ENCODE measurements at regions not wholly inside any gene's neighbourhood (a gene's known extent, or its start where the extent isn't known, plus 50 kb on each side); places are given as distances from the start of the nearest gene placed in this dataset.

GRCh38 chr5:69029292-69029691 is 64.5 kb upstream of the SLC30A5 start:
- Histone ChIP-seq H3K4me1 (no peaks in the 10 kb centered on the region), H3K9me3 (no peaks in the 10 kb centered on the region), H3K27me3 (no peaks in the 10 kb centered on the region), H3K27ac (no peak overlapping the region), H3K36me3 (no peaks in the 10 kb centered on the region), H3K4me3 (no peak overlapping the region)
- DNase-seq, result no peak
- TF ChIP-seq POLR2AphosphoS5 (IDR thresholded peaks at IDR 0.05), result no peak
- TF ChIP-seq EP300 (IDR thresholded peaks at IDR 0.05), result no peak
- TF ChIP-seq, protein P1, sequence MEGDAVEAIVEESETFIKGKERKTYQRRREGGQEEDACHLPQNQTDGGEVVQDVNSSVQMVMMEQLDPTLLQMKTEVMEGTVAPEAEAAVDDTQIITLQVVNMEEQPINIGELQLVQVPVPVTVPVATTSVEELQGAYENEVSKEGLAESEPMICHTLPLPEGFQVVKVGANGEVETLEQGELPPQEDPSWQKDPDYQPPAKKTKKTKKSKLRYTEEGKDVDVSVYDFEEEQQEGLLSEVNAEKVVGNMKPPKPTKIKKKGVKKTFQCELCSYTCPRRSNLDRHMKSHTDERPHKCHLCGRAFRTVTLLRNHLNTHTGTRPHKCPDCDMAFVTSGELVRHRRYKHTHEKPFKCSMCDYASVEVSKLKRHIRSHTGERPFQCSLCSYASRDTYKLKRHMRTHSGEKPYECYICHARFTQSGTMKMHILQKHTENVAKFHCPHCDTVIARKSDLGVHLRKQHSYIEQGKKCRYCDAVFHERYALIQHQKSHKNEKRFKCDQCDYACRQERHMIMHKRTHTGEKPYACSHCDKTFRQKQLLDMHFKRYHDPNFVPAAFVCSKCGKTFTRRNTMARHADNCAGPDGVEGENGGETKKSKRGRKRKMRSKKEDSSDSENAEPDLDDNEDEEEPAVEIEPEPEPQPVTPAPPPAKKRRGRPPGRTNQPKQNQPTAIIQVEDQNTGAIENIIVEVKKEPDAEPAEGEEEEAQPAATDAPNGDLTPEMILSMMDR (IDR thresholded peaks at IDR 0.05), result no peak
- no peak for TF ChIP-seq POLR2A (IDR thresholded peaks at IDR 0.05)
- WGBS, 2 donors, result 84 to 92% methylated on average over 1 of the region's 1 CpG
- no peak for ATAC-seq (ENCODE audit: low FRiP score in 2 of 2)

- DNase-seq (no peak), ATAC-seq (ENCODE audit: low FRiP score in 2 of 2) (no peak)
- no peaks in the 10 kb centered on the region for H3K9me3 ChIP-seq
- no peak for TF ChIP-seq POLR2A (IDR thresholded peaks at IDR 0.05)
- TF ChIP-seq POLR2AphosphoS5 (IDR thresholded peaks at IDR 0.05), result no peak
- no peak for TF ChIP-seq EP300 (IDR thresholded peaks at IDR 0.05)
- TF ChIP-seq, protein P1 (IDR thresholded peaks at IDR 0.05), result no peak
- no peaks in the 10 kb centered on the region for H3K36me3 ChIP-seq
- H3K27me3 ChIP-seq, result no peaks in the 10 kb centered on the region
- no peaks in the 10 kb centered on the region for H3K4me1 ChIP-seq
- WGBS, 2 donors, result 73 to 81% methylated on average over 5 of the region's 5 CpGs
- H3K4me3 ChIP-seq, result no peak overlapping the region
- no peak overlapping the region for H3K27ac ChIP-seq
These were observed 63.3 kb upstream of the SLC30A5 start for GRCh38 chr5:69030358-69031062.

DNA sequence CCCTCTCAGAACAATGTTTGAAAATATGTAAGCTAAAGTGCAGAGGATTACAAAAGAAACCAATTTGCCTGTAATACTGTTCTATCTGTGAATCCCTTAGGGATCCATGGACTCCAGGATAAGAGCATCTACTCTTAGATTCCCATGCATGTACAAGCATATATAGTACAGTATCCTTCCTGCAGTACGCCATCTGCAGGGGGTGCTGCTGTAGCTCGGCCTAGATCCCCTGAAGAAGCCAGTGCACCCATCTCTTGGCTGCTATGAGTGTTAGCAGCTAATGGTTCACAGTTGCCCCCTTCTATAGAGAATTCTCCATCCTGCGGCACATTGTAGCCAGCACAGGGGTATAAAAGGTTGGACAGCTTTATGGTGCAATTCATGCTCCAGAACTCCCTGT is 61.8 kb upstream of the SLC30A5 start:
- TF ChIP-seq EP300 (IDR thresholded peaks at IDR 0.05) (no peak), POLR2AphosphoS5 (IDR thresholded peaks at IDR 0.05) (no peak), POLR2A (IDR thresholded peaks at IDR 0.05) (no peak)
- TF ChIP-seq, protein P1 (IDR thresholded peaks at IDR 0.05), result no peak
- DNase-seq (no peak), ATAC-seq (ENCODE audit: low FRiP score in 2 of 2) (no peak)
- Histone ChIP-seq H3K9me3 (no peaks in the 10 kb centered on the region), H3K36me3 (no peaks in the 10 kb centered on the region), H3K27ac (no peak overlapping the region), H3K4me1 (no peaks in the 10 kb centered on the region), H3K4me3 (no peak overlapping the region), H3K27me3 (no peaks in the 10 kb centered on the region)
- 95 to 96% methylated on average over 3 of the region's 3 CpGs for WGBS, 2 donors

GRCh38 chr5:69033690-69034089 is 60.1 kb upstream of the SLC30A5 start:
- Histone ChIP-seq H3K27me3 (no peaks in the 10 kb centered on the region), H3K27ac (no peak overlapping the region), H3K4me1 (no peaks in the 10 kb centered on the region), H3K36me3 (no peaks in the 10 kb centered on the region), H3K9me3 (no peaks in the 10 kb centered on the region), H3K4me3 (no peak overlapping the region)
- ATAC-seq (ENCODE audit: low FRiP score in 2 of 2) (no peak), DNase-seq (peak in 1 of 2 donors; percentile 39)
- TF ChIP-seq EP300 (IDR thresholded peaks at IDR 0.05), result no peak
- TF ChIP-seq, protein P1 (IDR thresholded peaks at IDR 0.05), result no peak
- WGBS, 2 donors, result 48 to 71% methylated on average over 2 of the region's 2 CpGs

DNA sequence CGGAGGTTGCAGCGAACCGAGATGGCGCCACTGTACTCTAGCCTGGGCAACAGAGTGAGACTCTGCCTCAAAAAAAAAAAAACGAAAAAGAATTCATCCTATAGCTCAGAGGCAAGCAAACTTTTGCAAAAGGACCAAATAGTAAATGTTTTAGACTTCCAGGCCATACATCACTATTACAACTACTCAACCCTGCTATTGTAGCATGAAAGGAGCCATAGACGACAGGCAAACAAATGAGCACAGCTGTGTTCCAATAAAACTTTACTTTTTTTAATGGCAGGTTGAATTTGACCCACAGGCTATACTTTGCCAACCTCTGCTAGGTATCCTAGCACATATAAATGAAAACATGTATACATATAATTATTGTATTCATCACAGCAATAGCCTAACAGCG is 58.9 kb upstream of the SLC30A5 start:
- no peaks in the 10 kb centered on the region for H3K9me3 ChIP-seq
- no peaks in the 10 kb centered on the region for H3K4me1 ChIP-seq
- TF ChIP-seq POLR2AphosphoS5 (IDR thresholded peaks at IDR 0.05) (no peak), POLR2A (IDR thresholded peaks at IDR 0.05) (no peak), EP300 (IDR thresholded peaks at IDR 0.05) (no peak)
- TF ChIP-seq, protein P1 (IDR thresholded peaks at IDR 0.05), result no peak
- H3K36me3 ChIP-seq, result no peaks in the 10 kb centered on the region
- H3K4me3 ChIP-seq, result no peak overlapping the region
- no peaks in the 10 kb centered on the region for H3K27me3 ChIP-seq
- ATAC-seq (ENCODE audit: low FRiP score in 2 of 2) (no peak), DNase-seq (no peak)
- H3K27ac ChIP-seq, result no peak overlapping the region
- WGBS, 2 donors, result 90 to 93% methylated on average over 7 of the region's 7 CpGs

All from upper lobe of left lung (tissue), 6 donors.